ENCODE measurements at regions not wholly inside any gene's neighbourhood (a gene's known extent, or its start where the extent isn't known, plus 50 kb on each side); places are given as distances from the start of the nearest gene placed in this dataset.

DNA sequence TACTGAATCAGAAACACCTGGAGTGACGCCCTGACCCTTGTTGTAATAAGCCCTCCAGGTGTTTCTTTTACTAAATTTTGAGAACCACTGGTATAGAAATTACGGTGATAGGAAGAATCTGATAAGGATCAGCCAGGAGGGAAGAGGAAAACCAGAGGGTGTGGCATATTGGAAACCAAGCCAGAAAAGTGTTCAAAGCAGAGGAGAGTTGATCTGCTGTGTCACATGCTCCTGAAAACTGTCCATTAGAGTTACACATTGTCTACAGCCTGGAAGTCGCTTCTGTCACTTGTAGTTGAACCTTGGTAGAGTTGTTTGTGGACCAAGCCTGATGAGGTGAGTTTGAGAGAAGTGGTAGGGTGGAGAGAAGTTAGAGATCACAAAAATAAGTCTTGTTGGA, 497.4 kb downstream of the ENC1 start:
- no peak overlapping the region for H3K4me3 ChIP-seq (ENCODE audit: low read depth, low read length)
- no peak for DNase-seq (ENCODE audit: low read depth)
- TF ChIP-seq, protein P1, sequence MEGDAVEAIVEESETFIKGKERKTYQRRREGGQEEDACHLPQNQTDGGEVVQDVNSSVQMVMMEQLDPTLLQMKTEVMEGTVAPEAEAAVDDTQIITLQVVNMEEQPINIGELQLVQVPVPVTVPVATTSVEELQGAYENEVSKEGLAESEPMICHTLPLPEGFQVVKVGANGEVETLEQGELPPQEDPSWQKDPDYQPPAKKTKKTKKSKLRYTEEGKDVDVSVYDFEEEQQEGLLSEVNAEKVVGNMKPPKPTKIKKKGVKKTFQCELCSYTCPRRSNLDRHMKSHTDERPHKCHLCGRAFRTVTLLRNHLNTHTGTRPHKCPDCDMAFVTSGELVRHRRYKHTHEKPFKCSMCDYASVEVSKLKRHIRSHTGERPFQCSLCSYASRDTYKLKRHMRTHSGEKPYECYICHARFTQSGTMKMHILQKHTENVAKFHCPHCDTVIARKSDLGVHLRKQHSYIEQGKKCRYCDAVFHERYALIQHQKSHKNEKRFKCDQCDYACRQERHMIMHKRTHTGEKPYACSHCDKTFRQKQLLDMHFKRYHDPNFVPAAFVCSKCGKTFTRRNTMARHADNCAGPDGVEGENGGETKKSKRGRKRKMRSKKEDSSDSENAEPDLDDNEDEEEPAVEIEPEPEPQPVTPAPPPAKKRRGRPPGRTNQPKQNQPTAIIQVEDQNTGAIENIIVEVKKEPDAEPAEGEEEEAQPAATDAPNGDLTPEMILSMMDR (IDR thresholded peaks at IDR 0.05; ENCODE audit: insufficient read depth, low read depth, low read length, missing control alignments), result no peak

DNA sequence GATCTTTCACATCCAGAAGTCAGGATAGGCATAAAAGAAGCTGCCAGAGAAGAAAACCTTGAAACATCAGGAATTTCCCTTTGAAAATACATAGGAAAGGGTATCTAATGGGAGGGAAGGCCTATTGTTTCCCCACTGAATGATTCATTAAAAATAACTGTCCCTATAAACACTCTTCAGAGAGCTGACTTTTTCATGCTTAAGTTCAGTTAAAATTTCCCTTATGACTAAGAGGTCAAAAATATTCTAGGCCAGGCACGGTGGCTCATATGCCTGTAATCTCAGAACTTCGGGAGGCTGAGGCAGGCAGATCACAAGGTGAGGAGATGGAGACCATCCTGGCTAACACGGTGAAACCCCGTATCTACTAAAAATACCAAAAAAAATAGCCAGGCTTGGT, 499.5 kb downstream of the ENC1 start:
- no peak for DNase-seq (ENCODE audit: low read depth)
- TF ChIP-seq, protein P1 (IDR thresholded peaks at IDR 0.05; ENCODE audit: insufficient read depth, low read depth, low read length, missing control alignments), result no peak
- no peak overlapping the region for H3K4me3 ChIP-seq (ENCODE audit: low read depth, low read length)

DNA sequence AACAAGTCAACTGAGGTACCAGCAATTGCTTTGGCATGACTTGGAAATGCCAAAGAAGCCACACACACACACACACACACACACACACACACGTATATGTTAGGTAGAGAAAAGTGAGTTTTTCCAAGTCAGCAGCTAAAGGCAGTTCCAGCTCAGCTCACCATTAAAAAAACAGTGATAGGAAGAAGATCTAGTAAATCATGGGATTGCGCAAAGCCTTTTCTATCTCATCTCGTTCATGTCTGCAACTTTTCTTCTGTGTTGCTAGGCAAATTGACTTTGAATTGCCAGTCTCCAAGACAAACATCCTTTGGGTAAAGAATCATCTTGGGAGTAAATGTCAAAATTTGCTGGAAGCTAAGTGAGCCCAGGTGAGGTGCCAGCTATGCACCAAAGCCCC, 500.1 kb downstream of the ENC1 start:
- no peak overlapping the region for H3K4me3 ChIP-seq (ENCODE audit: low read depth, low read length)
- TF ChIP-seq, protein P1 (IDR thresholded peaks at IDR 0.05; ENCODE audit: insufficient read depth, low read depth, low read length, missing control alignments), result no peak
- DNase-seq (ENCODE audit: low read depth), result no peak

DNA sequence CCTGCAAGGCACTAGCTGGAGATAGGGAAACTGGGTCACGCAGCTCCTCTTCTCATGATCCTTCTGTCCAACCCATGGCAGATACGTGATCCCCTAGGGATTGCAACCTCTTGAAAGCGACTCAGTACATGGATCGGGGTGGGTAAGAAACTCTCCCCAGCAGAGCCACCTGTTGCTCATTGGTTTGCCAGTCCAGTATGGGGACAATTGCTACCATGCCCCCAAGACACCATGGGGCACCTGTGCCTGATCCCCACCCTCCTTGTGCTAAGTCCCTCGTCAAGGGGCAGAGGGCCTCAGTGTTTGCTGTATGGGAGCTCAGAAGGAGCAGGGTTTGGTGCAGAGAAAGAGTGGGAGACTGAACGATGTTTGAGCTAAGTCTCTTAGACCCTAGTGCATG, 500.9 kb downstream of the ENC1 start:
- TF ChIP-seq, protein P1 (IDR thresholded peaks at IDR 0.05; ENCODE audit: insufficient read depth, low read depth, low read length, missing control alignments), result no peak
- no peak overlapping the region for H3K4me3 ChIP-seq (ENCODE audit: low read depth, low read length)
- DNase-seq (ENCODE audit: low read depth), result no peak

DNA sequence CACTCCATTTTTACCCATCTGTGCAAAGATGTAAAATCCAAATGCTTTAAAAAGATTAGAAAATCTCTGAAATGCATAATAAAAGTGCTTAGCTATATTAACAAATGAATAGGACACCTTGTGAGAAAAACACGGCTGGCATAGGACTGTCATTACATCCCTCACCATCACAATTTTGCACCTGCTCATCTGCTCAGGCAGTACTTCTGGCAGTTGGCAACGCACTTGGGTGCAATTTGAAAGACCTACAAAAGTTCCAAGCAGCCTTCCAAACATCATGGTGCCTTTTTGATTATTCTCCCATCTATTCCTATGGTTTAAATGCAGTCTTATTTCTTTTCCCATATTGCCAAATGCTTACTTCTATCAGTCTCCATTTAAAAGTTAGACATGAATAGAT, 501.8 kb downstream of the ENC1 start:
- DNase-seq (ENCODE audit: low read depth), result no peak
- no peak overlapping the region for H3K4me3 ChIP-seq (ENCODE audit: low read depth, low read length)
- TF ChIP-seq, protein P1 (IDR thresholded peaks at IDR 0.05; ENCODE audit: insufficient read depth, low read depth, low read length, missing control alignments), result no peak

DNA sequence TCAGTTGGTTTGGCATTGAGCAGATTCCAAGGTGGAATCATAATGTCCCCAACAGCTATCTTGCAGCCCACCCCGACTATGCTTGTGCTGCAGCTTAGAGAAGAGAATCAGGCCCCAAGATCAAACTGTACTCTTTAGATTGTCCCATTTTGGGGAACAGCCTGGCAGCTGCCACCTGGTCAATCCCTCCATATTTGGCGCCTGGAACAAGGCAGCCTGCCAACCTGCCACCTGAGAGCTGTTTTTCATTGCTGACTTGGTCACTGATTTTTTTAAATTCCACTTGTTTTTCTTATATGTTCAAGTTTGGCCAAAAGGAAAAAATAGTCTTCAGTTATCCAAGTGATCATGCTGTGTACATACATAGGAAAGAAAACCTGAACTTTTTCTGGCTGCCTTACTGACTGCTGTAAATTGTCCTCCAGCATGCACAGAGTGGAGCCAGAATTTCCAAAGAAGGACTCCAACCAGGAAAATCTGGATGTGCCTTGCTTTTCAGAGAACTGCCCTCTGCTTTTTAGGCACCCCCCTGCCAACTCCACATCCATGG, 504.2 kb downstream of the ENC1 start:
- no peak for DNase-seq (ENCODE audit: low read depth)
- TF ChIP-seq, protein P1 (IDR thresholded peaks at IDR 0.05; ENCODE audit: insufficient read depth, low read depth, low read length, missing control alignments), result no peak
- no peak overlapping the region for H3K4me3 ChIP-seq (ENCODE audit: low read depth, low read length)

DNA sequence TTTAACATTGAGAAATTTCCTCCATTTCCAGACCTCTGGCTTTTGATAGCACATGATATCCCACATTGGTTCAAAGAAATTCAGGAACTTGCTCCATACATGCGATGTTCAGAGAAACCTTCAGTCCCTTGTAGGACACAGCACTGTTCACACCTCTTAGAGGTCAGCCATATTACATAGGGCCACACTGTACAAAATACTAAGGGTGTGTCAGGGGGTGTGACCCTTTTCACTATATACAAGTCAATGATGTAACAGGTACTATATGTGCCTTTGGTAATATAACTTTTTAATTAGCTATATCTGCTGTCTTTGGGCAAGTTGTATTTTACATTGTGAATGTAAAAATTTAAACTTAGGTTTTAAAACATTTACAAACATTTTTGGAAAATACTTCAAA, 505.5 kb downstream of the ENC1 start:
- H3K4me3 ChIP-seq (ENCODE audit: low read depth, low read length), result no peak overlapping the region
- TF ChIP-seq, protein P1 (IDR thresholded peaks at IDR 0.05; ENCODE audit: insufficient read depth, low read depth, low read length, missing control alignments), result no peak
- DNase-seq (ENCODE audit: low read depth), result no peak
